ENCODE measurements at regions not wholly inside any gene's neighbourhood (a gene's known extent, or its start where the extent isn't known, plus 50 kb on each side); places are given as distances from the start of the nearest gene placed in this dataset.

DNA sequence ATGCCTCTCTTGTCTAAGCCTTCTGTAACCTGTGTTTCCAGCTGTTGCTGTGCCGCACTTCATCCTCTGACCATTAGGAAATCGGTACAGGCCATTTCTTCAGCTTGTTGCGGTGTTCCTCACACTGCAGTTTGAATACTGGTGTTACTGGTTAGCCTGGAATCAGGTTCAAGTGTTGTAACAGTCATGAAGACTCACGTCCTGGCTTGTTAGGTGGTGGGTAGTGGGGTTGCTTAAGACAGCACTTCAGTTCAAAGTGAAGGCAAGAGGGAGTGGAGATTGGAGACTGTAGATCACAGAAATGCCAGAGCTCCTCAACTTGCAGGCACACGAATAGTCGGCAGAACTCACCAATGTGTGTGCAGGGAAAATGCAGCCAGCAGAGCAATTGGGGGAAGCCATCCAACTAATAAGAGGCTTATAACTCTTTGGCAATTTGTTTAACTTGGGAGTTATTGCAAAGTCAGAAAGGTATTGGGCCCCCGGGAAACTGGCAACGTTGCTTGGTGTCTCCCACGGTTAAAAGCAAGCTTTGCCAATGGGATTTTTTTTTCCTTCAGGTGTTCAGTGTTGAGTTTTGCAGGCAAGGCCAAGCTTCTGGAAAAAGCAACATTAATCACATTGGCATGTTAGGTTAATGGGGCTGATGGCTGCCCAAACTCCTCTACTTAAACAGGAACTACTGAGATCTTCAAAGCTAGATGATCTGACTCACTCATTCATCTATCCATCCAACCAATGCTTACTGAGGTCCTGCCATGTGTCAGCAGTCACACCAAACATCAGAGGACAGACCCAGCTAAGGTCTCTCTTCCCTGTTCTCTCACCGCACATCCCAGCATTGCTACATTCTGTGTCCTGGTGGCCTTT is 380.9 kb downstream of the GATA3 start:
- TF ChIP-seq, protein P1, sequence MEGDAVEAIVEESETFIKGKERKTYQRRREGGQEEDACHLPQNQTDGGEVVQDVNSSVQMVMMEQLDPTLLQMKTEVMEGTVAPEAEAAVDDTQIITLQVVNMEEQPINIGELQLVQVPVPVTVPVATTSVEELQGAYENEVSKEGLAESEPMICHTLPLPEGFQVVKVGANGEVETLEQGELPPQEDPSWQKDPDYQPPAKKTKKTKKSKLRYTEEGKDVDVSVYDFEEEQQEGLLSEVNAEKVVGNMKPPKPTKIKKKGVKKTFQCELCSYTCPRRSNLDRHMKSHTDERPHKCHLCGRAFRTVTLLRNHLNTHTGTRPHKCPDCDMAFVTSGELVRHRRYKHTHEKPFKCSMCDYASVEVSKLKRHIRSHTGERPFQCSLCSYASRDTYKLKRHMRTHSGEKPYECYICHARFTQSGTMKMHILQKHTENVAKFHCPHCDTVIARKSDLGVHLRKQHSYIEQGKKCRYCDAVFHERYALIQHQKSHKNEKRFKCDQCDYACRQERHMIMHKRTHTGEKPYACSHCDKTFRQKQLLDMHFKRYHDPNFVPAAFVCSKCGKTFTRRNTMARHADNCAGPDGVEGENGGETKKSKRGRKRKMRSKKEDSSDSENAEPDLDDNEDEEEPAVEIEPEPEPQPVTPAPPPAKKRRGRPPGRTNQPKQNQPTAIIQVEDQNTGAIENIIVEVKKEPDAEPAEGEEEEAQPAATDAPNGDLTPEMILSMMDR (IDR thresholded peaks at IDR 0.05; ENCODE audit: extremely low read depth, insufficient read depth, missing control alignments) = no peak
- in situ Hi-C loops (cut with MboI; ENCODE audit: low pct_unique_long_range_greater_than_20kb, low sequenced_read_pairs, unreplicated experiment) = no loop called here
- no peak for DNase-seq (ENCODE audit: low spot score)

DNA sequence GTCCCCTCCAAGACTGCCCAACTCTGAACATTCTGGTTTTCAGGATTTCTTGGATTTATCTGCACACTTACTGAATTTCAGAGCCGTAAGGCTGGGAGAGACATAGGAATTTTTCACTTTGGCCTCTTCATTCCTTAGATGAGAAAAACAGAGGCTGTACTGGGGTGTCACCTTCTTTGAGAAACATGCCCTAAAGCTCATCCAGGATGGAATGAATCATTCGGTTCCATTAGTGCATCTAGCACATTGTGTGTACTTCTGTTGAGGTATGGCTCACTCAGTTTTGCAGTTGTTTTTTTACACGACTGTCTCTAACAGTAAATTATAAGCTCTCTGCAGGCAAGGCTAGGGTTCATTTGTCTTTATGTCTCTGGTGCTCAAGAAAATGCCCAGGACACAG is 383.4 kb downstream of the GATA3 start:
- TF ChIP-seq, protein P1 (IDR thresholded peaks at IDR 0.05; ENCODE audit: extremely low read depth, insufficient read depth, missing control alignments) = no peak
- in situ Hi-C loops (cut with MboI; ENCODE audit: low pct_unique_long_range_greater_than_20kb, low sequenced_read_pairs, unreplicated experiment) = no loop called here
- DNase-seq (ENCODE audit: low spot score) = no peak

DNA sequence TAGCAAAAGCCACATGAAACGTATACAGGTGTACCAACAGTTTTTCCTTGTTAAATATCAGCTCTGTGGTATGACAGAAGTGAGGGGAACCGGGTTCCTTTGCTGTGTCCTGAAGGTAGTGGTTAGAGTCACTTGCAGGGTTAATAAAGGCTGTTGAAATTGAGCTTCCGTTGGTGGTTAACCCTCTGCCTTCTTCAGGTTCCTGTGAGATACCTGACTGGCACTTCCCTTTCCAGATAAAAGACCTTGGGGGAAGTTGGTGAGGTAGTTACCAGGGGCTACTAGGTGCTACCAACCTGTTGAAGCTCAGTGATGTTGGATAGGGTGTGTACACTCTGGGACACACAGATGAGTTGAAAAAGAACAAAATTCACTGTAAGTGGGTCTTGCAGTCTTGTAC is 384.1 kb downstream of the GATA3 start:
- no peak for DNase-seq (ENCODE audit: low spot score)
- TF ChIP-seq, protein P1 (IDR thresholded peaks at IDR 0.05; ENCODE audit: extremely low read depth, insufficient read depth, missing control alignments) = no peak
- in situ Hi-C loops (cut with MboI; ENCODE audit: low pct_unique_long_range_greater_than_20kb, low sequenced_read_pairs, unreplicated experiment) = no loop called here

DNA sequence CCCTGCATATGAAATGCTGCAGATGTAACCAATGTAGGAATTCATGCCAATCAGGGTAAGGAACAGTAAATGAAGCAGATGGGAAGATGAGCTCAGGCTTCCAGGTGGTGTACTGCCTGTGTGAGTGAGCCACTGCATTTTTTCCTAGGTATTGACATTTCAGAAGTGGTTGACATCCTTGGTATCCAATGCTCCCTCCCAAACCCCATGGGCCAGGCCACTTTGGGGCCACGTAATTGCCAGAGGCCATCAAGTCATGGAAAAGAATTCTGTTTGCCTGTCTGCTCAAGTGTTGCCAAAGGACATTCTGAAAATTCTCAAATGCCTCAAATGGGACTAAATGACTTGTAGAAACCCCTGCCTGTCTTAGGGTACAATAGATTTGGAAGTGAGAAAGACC is 384.6 kb downstream of the GATA3 start:
- no peak for DNase-seq (ENCODE audit: low spot score)
- TF ChIP-seq, protein P1 (IDR thresholded peaks at IDR 0.05; ENCODE audit: extremely low read depth, insufficient read depth, missing control alignments) = no peak
- in situ Hi-C loops (cut with MboI; ENCODE audit: low pct_unique_long_range_greater_than_20kb, low sequenced_read_pairs, unreplicated experiment) = no loop called here

DNA sequence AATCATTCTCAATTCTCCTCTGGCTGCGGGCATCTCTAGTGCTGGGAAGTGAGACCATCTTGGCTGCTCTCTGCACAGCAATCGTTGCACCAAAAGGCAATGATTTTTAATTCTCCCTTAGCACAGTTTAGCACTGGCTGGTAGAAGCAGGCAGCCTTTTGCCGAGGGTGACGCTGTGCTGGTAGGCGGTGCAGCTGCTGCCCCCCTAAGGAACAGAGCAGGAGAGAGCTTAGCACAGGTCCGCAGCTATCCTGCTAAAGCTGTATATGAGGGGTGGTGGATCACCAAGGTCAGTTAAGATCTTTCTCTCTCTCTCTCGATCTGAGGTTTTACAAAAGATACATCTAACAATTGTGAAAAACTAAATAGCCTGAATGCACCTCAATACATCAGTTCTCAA is 390.1 kb downstream of the GATA3 start:
- TF ChIP-seq, protein P1 (IDR thresholded peaks at IDR 0.05; ENCODE audit: extremely low read depth, insufficient read depth, missing control alignments) = peak; percentile 28
- in situ Hi-C loops (cut with MboI; ENCODE audit: low pct_unique_long_range_greater_than_20kb, low sequenced_read_pairs, unreplicated experiment) = no loop called here
- DNase-seq (ENCODE audit: low spot score) = peak; percentile 37

DNA sequence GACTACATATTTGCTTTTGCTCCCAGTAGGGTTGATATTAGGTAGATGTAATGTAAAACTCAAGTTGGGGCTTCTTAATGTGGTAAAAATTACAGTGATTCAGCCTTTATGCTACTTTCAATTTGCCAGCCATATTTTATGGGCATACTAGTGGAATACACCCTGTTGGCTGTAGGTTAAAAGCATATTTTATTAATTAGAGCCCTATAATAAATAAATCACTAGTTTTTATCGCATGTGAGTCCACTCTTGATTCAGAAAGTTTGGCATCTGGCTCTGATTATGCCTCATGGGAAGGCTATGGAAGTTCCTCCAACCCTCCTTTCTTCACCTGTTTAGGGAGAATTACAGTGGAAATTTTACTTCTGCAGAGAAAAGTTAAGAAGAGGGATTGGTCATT is 390.9 kb downstream of the GATA3 start:
- no peak for DNase-seq (ENCODE audit: low spot score)
- TF ChIP-seq, protein P1 (IDR thresholded peaks at IDR 0.05; ENCODE audit: extremely low read depth, insufficient read depth, missing control alignments) = no peak
- in situ Hi-C loops (cut with MboI; ENCODE audit: low pct_unique_long_range_greater_than_20kb, low sequenced_read_pairs, unreplicated experiment) = no loop called here

Data from GM13977 (cell line).